Femur (tissue), 1 donor: ENCODE measurements at regions not wholly inside any gene's neighbourhood (a gene's known extent, or its start where the extent isn't known, plus 50 kb on each side); places are given as distances from the start of the nearest gene placed in this dataset.
A peak's percentile ranks its signal among the peaks of the same experiment; 100 is the strongest.

ENCODE experiments used
- DNase-seq: peaks from one replicate; pipeline ENCODE4 v3.0.0-alpha.2; 2017

DNA sequence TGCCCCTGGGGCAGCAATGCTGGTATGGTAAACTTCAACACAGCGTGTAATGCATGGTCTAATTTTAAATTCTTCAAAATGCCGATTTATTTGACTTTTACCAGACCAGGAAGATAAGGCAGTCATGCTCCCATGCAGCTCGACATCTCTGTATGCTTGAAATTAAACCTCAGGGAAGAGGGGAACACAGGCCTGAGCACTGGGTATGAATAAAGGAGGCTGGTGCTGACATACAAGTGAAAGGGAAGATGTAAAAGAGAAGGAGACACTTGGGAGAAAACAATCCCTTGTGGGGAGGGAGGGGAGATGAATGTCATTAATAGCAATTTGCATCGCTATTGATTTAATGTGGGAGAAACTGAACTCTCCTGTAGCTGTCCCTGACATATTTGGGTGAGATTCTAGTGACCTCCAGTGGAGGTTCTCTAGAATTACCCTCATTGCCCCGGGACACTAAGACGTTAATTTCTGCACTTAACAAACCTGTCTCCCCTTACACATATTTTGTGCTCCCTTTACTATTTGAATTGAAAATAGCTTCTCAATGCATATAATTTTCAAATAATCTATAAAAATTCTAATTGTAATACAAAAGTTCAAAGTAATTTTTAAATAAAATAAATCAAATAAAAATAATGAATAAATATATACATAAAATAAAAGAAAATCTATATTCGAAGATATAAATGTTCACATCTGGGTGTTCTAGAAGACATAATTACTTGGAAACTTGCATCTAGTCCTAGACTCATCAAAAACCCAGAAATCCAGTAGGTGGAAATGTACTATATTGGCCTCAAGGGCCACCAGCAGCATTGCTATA lies 283.1 kb downstream of the LMX1A start:
- DNase-seq: no peak

DNA sequence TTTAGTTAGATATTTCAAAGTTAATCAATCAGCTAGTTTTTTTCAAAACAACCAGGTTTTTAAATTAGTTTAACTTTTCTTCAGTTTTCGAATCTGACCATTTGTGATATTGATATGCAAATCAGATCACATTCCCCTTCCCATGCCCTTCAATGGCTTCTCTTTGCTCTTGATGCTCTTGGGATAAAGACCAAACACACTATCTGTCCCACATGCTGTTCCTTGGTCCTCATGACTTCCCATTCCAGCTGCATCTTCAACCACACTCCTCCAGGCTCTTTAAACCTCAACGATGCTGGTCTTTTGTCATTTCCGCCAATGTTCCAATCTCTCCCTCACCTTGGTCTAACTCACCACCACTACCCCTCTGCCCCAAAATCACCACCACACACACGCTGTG lies 285.8 kb downstream of the LMX1A start:
- no peak for DNase-seq

DNA sequence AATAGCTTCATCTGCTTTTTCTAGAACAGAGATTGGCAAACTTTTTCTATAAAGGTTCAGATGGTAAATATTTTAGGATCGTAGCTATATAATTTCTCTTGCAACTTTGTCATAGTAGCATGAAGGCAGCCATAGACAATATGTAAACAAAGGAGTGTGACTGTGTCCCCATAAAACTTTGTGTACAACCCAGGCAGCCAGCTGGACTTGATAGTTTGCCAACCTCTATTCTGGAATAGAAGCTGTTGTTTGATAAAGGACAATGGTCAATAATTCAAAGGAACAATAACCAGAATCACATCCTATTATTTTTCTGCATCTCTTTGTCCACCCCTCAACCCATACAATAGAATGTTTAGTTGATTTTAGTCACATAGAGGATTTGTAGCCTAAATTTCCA lies 286.7 kb downstream of the LMX1A start:
- DNase-seq: no peak

DNA sequence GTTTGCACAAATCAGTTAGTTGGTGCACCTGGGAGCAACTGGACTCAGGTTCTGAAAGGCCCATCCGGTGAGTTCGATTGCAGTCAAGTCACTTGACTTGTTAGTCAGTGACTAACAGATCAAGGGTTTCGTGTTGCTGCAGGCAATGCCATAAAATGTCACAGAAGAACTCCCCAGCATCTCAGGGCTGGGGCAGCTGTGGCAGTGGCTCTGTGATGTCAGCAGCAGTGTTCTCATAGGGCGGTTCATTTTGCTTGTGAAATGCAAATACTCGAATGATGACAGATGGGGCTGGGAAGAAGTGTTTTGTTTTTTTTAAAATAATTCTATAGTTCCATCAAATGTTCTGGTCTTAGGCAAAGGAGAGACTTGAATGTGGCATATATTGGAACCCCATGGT lies 287.8 kb downstream of the LMX1A start:
- DNase-seq: no peak

DNA sequence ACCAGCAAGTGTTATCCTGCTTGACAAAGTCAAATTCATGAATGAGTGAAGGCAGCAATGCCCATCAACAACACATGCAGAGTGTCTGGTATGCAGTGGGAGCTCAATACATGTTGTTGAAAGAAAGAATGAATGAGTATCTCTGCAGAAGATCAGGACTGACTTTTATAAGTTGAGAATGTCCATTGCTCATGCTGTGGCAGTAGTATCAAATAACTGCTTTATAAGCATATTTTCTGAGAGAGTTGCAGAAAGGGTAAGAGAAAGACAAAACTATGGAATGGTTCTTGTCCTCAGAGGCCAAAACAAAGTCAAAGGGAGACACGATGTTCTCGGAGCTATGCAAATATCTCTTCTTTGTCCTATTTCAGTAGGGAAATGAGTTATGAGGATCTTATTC lies 288.7 kb downstream of the LMX1A start:
- DNase-seq: no peak

DNA sequence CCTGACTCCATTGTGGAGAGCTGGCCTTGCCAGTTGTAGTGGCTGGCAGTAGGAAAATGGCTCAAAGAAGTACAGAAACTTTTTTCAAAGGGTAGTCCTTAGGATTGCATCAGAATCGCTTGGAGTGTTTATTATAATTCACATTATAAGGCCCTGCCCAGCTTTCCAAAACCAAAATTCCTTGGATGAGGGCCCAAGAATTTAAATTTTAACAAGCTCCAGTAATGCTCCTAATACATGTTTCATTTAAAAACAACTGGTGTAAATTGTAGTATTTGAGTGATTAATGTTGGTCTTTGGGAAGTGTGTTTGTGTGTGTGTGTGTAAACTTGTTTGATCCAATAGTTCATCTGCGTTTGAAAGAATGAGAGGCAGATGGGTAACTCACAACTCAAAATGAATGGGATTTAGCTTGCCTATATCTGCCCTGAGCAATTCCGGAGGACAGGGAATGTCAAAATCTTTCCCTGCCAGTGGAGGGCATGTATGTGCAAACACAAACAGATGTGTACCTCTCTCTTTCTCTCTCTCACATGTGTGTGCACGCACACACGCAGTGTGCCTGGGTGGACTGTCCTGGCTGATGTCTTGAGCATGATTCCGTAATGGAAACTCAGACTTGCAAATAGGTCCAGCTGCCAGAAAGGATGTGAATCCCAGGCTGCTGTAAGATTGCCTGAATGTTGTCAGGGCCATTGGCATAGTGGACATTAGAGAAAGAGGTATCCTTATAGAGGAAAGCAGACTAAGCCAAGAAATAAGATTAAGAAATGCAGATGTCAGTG lies 293.1 kb downstream of the LMX1A start:
- DNase-seq: peak; percentile 62

DNA sequence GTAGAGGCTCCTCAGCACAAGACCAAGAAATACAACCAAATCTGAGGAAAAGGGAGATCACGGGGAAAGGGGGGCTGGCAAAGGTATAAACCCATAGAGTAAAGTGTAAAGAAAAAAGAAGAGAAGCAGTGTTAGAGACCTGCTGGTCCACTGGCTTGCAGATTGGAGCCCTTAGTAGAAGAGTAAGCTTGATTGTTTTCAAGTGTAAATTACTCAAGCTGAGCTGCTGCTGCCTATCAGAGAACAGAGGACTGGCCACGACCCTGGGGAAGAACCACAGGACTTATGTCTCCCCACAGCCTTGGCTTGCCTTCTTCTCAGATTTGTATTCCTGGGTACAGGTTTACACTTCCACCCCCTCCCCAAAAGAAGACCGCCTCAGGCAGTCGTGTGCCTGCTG lies 294.2 kb downstream of the LMX1A start:
- DNase-seq: no peak

DNA sequence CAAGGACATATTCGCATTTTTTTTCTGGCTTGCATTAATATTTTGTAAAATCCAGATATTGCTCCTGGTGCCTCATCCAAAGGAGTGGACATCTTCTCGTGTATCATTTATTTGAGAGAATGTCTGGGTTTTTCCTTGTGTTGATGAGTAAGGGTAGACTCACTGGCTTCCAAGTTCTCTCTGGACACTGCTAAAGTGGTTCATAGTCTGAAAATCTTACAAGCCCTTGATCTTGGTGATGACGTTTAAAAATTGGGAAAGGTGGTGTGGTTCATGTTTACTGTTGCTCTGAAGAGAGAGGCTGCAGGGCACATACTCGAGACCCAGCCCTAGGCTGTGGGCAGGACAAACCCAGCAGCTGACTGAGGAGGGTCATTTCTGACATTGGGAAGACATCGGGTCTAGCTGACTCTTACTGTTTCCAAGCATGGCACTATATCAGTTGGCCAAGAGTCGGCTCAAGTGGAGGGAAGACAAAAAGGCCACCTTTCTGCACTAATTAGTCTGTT lies 296.2 kb downstream of the LMX1A start:
- no peak for DNase-seq

DNA sequence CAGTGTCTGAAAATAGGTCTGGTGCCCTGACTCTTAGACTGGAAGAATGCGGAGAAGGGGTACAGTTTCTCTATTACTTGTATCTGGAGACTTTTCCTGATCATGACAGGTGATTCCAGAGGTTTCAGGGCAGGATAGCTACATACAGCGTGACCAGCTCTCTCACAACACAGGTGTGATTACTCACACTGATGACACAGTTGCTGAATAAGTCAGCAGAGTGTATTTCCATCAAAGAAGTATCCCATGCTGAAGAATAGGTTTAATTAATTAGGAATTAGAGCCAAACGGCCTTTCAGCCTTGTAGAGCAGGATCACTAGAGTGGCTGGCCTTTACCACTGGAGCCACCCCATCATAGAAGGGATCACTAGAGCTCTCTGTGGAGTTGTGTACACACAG lies 298.6 kb downstream of the LMX1A start:
- DNase-seq: no peak

DNA sequence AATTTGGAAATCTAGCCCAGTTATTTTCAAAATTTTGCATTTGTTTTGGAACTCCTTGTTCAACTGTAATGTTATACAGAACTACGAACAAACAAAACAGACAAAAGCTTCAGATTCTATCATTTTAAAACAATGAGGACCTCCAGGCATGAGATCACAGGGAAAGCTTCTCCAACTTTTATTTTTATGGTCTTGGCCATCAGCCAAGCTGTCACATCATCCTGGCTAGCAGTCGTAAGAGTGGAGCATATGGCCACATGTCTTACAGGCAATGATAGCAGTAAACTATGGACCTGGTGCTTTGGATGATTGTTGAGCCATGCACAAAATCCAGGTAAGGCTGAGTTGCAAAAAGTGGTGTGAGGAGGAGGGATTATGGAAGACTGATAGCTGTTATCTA lies 299.6 kb downstream of the LMX1A start:
- DNase-seq: peak; percentile 34

DNA sequence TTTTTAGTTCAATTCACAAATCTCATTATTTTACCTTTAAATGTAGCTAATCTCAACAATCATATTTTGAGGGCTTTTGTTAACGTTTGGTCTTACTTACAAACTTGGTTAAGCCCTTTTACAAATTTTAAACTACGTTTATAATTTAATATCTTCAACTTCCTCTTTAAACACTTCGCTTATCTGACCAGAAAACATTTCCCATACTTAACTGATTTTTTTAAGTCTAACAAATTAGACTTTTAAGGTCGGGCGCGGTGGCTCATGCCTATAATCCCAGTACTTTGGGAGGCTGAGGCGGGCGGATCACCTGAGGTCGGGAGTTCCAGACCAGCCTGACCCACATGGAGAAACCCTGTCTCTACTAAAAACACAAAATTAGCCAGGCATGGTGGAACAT lies 300.9 kb downstream of the LMX1A start:
- no peak for DNase-seq

DNA sequence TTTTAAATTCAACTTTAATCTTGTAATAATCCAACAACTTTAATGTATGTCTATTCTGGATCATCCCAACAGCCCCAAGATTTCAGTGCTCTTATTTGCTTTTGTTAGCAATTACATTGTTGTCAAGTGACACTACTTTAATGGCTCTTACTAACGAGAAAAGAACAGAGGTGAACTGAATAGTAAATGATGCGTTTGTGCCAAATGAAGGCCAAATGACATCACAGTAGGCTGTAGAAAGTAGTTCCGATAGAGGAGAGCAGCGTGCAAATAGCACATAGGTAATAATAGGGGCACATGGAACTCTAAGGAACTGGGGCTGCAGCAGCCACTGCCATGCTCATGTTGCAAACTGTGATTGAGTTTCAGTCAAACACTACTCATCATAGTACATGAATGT lies 301.9 kb downstream of the LMX1A start:
- DNase-seq: no peak

DNA sequence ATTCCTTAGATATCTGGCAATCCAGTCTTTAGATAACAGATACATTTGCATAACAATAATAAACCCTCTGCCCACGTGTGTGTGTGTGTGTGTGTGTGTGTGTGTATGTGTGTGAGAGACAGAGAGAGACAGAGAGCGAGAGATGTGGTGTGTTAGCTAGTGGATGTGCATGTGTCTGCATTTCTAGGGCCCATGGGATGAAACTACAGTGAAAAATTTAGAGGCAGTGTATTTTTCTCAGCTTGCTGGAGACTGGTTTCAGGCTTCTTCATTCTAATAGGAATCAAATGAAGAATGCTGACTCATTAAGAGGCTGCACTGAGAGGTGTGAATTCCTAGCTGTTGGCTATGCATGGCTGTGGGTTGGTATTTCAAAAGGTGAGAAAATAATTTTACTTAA lies 303.2 kb downstream of the LMX1A start:
- DNase-seq: no peak

DNA sequence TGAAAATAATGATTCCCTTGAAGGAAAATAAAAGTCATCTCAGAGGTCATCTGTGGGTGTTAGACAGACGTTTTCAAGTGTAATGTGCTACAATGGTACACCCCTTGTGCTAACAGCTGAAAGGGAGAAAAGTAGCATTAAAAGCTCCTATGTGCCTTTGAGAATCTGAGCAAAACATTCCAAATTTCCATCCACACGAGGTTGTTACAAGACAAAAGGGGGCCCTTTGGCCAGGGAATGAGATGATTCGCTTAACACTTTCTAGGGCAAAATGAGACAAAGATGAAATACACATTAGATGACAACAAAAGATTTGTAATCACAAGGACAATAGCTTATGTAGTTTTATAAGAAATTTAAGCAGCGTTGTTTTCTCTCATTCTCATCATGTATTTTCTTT lies 303.6 kb downstream of the LMX1A start:
- no peak for DNase-seq

DNA sequence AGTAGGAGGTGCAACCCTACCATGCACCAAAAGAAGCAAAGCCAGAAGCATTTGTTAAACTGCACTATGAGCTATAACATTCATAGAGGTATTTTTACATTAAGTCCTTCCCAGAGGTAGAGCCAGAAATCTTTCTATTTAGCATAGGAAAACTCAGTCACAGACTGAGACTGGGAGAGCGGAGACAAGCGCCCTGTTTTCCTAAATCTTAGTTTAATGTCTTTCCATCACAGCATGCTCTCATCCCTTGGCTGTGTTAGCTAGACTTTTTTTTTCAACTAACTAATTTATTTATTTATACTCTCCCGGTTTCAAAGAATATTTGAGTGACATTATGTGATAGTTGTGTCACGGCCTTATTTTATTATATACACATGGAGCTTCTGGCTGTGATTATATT lies 304.1 kb downstream of the LMX1A start:
- no peak for DNase-seq

DNA sequence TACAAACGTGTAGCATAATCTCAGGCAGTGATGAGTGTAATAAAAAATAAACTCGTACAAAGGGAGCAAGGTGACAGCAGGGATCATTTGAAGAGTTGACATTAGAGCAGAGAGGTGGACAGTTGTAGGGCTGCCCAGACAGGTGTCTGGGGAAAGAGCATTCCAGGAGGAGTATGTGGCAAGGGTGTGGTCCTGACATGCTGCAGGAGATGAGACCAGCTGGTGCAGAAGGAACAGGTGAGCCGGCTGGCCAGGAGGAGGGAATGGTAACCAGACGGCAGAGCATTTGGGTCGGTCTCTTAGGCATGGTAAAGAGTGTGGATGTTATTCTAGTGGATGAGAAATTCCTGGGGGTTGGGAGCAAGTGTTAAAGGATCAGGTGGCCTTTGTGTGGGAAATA lies 306.3 kb downstream of the LMX1A start:
- no peak for DNase-seq

DNA sequence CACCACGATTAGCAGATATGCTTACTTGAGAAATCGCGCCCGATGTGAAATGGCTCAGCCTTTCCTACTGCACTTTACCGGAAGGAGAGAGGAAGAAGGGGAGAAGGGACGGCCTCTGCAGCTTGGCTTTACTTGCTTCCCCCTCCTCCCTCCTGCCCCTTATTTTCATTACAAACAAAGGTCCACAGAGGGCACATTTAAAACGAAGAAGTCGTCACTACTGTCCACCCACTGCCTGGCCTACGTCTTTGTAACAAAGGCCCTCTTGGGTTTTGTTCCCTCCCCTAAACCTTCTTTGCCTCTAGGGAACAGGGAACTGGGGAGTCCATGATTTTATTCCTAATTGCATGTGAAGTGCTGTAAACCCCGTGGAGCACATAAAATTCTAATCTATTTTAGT lies 308.5 kb downstream of the LMX1A start:
- no peak for DNase-seq

DNA sequence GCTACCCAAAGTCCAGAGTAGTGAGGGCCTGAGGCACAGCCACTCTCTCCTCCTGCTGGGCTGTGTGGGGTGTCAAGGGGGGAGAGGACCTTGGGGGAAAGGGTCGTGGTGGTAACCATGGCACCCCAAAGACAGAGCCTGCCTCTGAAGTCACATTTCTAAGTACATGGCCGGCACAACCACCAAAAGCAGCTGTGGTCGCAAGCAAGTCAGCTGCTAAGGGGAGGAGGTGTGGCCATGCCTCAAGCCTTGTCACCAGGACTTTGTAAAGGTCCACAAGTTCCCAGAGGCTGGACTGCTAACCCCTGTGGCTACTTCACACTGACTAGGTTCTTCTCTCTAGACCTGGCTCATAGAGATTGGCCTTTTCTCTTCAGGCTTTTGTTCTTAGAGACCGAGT lies 310.6 kb downstream of the LMX1A start:
- no peak for DNase-seq

DNA sequence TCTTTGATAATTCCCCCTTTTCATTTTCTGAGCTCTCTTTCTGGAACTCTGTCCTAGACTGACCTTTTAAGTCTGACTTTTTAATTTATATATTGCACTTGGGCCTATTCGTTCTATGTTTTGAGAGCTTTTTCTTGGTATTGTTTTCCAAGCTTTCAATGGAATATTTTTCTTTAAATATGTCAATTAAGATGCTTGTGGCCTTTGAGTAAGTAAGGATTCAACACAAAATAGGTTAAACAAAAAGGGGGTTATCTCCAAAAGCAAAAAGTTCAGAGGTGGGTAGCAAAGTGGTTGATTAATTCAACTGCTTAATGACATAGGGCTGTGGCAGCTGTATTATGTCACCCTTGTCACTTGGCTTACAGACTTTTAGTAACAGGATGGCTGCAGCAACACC lies 315.9 kb downstream of the LMX1A start:
- no peak for DNase-seq

DNA sequence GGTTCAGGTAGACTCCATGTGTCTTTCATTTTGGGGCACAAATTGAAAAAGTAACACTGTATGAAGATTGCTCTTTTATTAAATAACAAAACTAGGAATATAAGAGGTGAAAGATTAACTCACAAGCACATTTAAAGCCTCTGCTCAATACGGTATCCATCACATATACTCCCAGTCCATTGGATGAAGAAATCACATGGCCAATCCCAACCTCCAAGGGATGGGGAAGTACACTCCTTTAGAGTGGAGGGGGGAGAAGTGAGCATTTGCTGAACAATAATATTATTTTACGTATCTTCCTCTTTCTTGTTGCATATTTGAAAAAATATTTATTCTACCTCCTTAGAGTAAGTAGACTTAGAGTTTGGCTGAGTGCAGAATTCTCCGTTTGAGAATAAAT lies 316.5 kb downstream of the LMX1A start:
- no peak for DNase-seq

DNA sequence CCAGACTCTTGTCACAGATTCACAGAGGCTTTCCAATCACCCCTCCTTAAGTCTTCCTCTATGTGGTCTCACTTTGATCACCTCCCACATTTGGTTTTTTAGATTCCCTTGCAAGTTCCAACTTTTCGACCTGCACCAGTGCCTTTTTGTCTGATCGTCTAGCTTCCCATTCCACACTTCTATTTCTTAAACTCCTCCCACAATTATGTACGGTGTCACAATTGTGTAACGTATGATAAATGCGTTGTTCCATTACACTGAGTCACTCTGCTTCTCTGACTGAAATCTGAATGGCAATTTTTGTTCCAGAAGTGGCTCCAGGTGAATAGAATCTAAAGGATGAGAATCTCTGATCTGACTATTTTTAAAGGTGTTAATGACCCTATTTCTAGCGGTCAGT lies 320.1 kb downstream of the LMX1A start:
- no peak for DNase-seq

DNA sequence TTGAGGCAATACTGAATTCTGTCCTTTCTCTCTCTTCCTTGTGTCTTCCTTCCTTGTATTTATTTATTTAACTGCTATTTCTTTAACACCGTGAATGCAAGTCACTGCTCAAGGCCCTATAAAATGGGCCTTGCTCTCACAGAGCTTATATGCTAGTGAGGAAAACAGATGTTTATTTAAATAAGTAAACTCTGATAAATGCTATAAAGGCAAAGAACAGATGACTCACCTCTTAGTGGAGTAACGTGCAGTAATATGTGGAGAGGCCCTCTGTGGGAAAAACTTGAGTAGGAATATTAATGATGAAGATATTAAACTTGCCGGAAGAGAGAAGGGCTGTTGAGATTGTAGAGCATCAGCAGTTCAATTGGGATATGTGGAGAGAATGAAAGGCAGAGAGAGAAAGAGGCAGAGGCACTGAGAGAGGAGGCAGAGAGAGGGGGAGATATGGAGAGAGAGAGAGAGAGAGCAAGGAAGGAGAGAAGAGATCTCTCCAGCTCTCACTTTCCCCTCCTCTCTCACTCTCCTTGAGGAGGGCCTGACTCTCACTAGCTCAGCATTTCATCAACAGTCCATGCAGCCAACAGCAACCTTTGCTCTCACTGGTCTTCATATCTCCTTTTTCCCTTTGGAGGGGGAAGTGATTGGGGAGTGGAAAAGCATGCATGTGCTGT lies 322.2 kb downstream of the LMX1A start:
- DNase-seq: no peak

DNA sequence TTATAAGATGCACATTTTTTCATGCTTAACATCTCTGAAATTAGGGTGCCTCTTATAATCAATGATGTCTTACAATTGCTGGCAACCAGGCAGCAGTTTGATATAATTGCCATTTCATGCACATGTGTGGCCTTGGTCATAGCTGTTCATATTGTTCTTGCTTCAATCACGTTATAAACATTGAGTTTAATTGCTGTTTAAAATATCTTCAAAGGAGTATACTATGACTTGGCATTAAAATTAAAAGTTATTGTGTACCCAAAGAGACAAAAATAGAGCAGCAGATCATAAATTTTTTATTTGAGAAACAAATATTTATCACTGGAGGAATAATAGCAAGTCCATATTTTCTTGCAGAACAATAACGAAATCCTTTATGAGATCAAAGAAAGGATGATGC lies 325.5 kb downstream of the LMX1A start:
- DNase-seq: no peak

DNA sequence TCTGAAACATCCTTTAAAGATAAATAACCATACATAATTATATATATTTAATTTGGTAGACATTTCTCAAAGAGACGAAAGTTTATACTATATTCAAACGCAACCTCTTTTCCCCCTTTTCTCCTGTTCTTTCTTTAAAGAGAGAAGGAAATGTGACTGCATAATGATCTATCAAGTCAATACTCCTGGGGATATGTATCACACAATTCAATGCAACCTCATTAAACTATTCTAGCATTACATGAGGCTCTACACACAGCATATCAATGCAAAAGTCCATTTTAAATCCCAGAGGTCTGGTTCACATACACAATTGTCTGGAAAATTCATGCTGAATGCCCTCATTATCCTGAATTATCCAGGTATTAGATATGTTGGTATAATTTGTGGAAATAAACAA lies 330.7 kb downstream of the LMX1A start:
- DNase-seq: no peak
